ENCODE measurements at regions not wholly inside any gene's neighbourhood (a gene's known extent, or its start where the extent isn't known, plus 50 kb on each side); places are given as distances from the start of the nearest gene placed in this dataset.

DNA sequence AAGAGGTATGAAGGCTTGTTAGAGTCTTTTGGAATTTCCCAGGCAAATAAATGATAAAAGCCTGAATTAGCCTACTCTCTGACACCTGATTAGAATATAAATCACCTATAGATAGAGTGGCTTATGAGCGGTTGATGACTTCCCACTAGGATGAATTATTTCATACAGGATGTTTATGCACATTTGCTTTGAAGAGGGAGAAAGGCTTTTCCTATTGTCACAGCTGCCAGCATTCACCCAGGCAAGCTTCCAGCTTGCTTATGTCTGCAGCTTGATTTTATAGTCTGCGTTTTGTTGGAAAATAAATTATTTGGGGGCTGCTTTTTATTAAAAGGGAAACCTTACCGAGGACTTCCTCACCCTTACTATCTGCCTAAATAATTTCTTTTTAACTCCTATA, 51.3 kb upstream of the EIF2S2 start:
- no peak for DNase-seq

GRCh38 chr20:34164381-34164984, 52.4 kb upstream of the EIF2S2 start:
- no peak for DNase-seq

DNA sequence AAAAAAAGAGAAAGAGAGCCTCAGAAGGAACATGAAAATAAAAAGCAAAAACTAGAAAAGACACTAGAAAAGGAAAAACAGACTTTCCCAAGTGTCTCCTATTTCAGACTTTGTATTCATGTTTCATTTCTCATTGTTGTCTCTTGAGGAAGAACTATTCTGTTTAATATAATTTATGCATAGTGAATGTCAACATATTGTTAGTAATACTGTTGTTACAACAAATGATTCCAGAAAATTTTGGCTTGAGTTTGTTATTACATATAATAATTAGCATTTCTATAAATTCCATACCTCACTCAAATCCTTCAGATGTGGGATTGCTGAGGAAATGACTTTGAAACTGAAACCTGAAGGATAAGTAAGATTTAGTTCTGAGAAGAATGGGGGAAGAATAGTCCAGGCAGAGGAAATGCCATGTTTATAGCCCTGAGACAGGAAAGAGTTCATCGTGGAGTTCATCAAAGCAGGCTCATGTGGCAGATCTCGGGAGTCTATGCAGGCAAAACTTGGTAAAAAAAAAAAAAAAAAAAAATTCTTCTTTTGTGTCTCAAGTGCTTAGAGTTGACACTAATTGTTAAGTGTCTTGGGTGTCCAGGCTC, 53.1 kb upstream of the EIF2S2 start:
- DNase-seq: no peak

- no peak for DNase-seq
These were observed 59.6 kb upstream of the EIF2S2 start for GRCh38 chr20:34171640-34172039.

GRCh38 chr20:34172926-34173325, 60.9 kb upstream of the EIF2S2 start:
- no peak for DNase-seq

- no peak for DNase-seq
These were observed 63.0 kb upstream of the EIF2S2 start for GRCh38 chr20:34175079-34175478.

DNA sequence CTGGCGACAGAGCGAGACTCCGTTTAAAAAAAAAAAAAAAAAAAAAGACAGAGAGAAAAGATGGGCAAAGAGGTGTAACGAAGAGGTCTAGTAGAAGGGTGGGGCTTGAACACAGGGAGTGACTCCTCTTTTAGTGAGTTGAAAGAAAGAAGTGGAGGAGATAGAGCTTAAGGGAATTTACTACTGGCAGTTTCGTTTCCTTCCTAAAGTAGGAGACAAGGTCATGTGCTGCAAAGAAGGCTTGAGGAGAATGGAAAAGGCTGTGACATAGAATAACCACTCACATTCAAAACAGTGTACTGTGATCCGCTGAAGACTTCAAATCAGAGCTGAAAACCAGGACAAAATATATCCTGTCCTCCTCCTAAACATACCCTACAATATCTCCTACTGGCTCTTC, 63.8 kb upstream of the EIF2S2 start:
- DNase-seq: no peak

GRCh38 chr20:34177052-34177451, 64.2 kb upstream of the ASIP start:
- DNase-seq: no peak

DNA sequence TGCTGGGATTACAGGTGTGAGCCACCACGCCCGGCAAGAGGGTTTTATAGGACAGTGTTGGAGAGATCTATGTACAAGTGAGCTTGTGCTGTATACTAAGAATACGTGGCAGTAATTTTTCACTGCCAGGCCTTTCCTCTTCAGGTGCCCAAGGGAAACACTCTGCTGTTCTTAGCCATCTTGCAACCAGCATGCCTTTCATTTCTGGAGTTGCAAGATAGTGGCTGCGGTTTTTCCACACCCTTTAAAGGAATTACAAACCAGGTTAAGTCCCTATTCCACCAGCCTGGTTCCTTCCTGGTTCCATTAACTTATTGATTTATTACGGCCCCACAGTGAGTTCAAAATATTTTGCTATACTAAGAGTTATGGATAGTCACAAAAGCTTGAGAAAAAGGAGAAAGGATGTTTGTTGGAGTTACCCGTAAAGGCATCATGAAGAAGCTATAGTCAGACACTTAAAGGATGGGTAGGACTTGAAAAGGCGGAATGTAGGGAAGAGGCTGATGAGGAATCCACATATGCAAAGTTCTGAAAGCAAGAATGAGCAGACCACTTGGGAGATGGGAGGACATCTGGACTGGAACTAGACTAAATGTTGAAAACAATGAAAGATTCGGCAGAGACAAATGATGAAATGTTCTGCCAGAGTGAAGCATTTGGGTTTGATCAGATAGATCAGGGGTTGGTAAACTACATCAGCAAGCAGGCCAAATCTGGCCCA, 61.4 kb upstream of the ASIP start:
- no peak for DNase-seq

GRCh38 chr20:34180460-34181120, 60.6 kb upstream of the ASIP start:
- no peak for DNase-seq

GRCh38 chr20:34181484-34181883, 59.7 kb upstream of the ASIP start:
- no peak for DNase-seq

GRCh38 chr20:34185766-34186620, 55.2 kb upstream of the ASIP start:
- DNase-seq: no peak

DNA sequence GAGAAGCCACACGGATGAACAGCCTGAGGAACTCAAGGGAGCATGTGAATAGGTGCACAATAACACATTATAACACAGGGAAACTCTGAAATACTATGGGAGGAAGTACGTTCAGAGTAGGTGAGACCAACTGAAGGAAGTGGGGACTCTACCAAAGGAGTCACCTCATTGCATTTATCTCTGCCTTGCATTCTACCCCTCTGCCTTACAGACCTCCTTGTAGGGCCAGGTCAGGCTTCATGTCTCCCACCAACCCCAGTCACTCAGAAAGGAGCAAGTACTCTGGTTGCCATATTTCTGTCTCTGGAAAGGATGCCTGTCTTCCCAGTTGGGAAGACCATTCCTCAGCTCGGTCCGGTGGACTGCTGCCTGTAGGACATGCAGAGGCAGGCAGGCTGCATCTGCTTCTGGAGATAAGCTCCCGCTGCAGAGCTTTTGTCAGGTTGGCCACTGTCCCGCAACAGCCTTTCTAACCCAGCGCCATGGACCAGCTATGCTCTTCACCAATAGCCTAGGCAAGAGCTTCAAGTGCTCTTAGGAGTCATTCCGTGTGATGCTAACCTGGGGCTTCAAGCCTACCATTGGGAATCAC, 51.6 kb upstream of the ASIP start:
- no peak for DNase-seq

GRCh38 chr20:34190262-34190661, 51.0 kb upstream of the ASIP start:
- DNase-seq: no peak

DNA sequence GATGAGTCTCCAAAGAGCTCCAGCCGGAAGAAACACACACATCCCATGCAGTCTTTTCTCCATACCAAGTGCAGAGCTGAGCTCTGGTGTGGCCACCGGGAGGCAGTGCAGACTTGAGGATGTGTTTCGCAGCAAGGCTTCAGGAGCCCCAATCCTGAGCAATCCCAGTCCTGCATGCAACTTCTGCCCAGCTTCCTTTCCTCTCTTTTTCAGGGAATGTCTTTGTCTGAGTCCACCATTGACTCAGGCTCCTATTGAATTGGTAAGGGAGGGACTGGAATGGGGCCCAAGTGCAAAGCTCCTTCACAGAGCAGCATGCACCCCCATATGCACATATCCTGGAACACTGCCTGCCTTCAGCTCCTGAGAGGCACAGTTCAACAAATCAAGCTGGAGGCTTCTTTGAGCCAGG, 50.5 kb upstream of the ASIP start:
- DNase-seq: peak; percentile 9

Measured in activated gamma-delta T cell treated with Interleukin-2 at 50 U/mL for 16 hours (primary cell).